ENCODE measurements at regions not wholly inside any gene's neighbourhood (a gene's known extent, or its start where the extent isn't known, plus 50 kb on each side); places are given as distances from the start of the nearest gene placed in this dataset.

DNA sequence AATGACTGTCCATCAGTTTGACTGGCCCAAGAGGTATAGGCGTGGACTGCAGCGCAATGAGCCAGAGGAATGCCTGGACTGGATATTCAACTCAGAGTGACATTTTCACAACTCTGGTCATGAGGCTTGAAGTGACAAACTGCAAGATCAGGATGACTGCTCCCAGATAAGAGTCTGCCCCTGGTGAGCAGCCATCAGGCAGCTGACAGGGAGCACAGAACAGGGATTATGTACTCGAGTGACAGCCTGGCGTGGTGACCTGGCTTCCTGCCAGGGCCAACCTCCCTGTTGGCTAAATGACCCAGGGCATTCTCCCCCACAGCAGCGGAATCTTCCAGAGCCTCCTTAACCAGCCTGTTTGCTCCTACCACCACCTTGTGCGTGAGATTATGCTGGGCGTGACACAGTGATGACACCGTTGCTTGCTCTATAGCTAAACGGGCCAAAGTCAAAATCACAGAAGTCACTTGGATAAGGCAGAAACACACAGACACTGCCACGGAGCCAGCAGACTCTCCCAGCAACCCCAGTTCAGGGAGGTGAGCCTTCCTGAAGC, 209.1 kb upstream of the JARID2 start:
- H3K4me1 Mint-ChIP-seq (ENCODE audit: low read depth), result peaks cover 7% of the 10 kb centered on the region
- no peak overlapping the region for H3K4me3 Mint-ChIP-seq (ENCODE audit: low read depth)
- H3K9me3 Mint-ChIP-seq (ENCODE audit: low read depth), result no peaks in the 10 kb centered on the region
- no peak for TF ChIP-seq CTCF (IDR thresholded peaks at IDR 0.05; ENCODE audit: unreplicated experiment)
- peak overlapping the region; percentile 71 for H3K27ac Mint-ChIP-seq
- DNase-seq (ENCODE audit: low spot score, unreplicated experiment), result no peak
- H3K27me3 Mint-ChIP-seq, result no peaks in the 10 kb centered on the region
- H3K36me3 Mint-ChIP-seq (ENCODE audit: insufficient read depth), result no peaks in the 10 kb centered on the region

DNA sequence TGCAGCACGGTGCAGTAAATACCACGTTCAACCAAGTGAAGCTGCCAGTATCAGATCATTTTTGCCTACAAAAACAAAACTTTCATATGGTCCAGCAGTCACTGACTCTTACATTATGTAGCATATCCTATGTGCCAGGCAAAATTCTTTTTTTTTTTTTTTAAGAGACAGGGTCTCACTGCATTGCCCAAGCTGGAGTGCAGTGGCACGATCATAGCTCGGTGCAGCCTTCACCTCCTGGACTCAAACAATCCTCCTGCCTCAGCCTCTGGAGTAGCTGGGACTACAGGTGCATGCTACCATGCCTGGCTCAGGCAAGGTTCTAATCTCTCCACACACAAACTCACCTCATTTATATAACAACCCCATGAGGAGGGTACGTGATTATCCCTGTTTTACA, 208.6 kb upstream of the JARID2 start:
- Mint-ChIP-seq H3K27me3 (no peaks in the 10 kb centered on the region), H3K36me3 (ENCODE audit: insufficient read depth) (no peaks in the 10 kb centered on the region), H3K4me1 (ENCODE audit: low read depth) (peaks cover 7% of the 10 kb centered on the region), H3K9me3 (ENCODE audit: low read depth) (no peaks in the 10 kb centered on the region), H3K4me3 (ENCODE audit: low read depth) (no peak overlapping the region), H3K27ac (peak overlapping the region; percentile 5)
- no peak for DNase-seq (ENCODE audit: low spot score, unreplicated experiment)
- TF ChIP-seq CTCF (IDR thresholded peaks at IDR 0.05; ENCODE audit: unreplicated experiment), result no peak

GRCh38 chr6:15038013-15038791, 207.7 kb upstream of the JARID2 start:
- DNase-seq (ENCODE audit: low spot score, unreplicated experiment), result no peak
- Mint-ChIP-seq H3K27me3 (no peaks in the 10 kb centered on the region), H3K4me3 (ENCODE audit: low read depth) (no peak overlapping the region), H3K27ac (no peak overlapping the region), H3K9me3 (ENCODE audit: low read depth) (no peaks in the 10 kb centered on the region), H3K36me3 (ENCODE audit: insufficient read depth) (no peaks in the 10 kb centered on the region), H3K4me1 (ENCODE audit: low read depth) (peaks cover 12% of the 10 kb centered on the region)
- TF ChIP-seq CTCF (IDR thresholded peaks at IDR 0.05; ENCODE audit: unreplicated experiment), result no peak

DNA sequence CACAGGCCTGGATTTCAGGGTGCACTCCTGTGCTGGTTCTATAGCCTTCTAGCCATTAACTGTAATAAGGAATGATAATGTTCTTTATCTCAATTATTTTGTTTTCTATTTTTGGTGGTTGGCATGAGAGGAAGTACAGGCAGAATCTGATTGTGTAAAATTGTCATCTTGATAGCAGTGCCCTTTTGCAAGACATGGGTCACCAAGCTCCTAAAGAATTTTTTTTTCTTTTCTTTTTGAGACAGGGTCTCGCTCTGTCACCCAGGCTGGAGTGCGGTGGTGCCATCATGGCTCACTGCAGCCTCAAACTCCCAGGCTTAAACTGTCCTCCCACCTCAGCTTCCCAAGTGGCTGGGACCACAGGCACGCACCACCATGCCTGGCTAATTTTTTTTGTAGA, 206.7 kb upstream of the JARID2 start:
- H3K27me3 Mint-ChIP-seq, result no peaks in the 10 kb centered on the region
- no peak for TF ChIP-seq CTCF (IDR thresholded peaks at IDR 0.05; ENCODE audit: unreplicated experiment)
- H3K4me3 Mint-ChIP-seq (ENCODE audit: low read depth), result no peak overlapping the region
- no peak overlapping the region for H3K27ac Mint-ChIP-seq
- no peaks in the 10 kb centered on the region for H3K36me3 Mint-ChIP-seq (ENCODE audit: insufficient read depth)
- peaks cover 11% of the 10 kb centered on the region for H3K4me1 Mint-ChIP-seq (ENCODE audit: low read depth)
- DNase-seq (ENCODE audit: low spot score, unreplicated experiment), result no peak
- no peaks in the 10 kb centered on the region for H3K9me3 Mint-ChIP-seq (ENCODE audit: low read depth)

DNA sequence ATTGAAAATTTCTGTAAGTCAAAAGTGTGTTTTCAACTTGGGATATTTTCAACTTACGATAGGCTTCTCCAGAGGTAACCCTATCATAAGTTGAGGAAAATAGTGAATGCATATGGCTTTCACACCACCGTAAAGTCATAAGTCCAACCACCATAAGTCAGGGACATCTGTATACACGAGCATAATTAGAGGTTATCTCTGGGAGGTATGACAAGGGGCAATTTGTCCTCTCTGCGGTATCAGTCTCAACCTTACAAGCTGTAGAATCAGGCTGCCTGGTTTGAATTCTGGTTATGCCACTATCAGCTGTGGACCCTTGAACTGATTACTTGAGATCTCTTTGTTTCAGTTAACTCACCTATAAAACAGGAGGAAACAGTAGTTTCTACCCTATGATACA, 202.9 kb upstream of the JARID2 start:
- H3K4me1 Mint-ChIP-seq (ENCODE audit: low read depth), result peaks cover 16% of the 10 kb centered on the region
- no peaks in the 10 kb centered on the region for H3K36me3 Mint-ChIP-seq (ENCODE audit: insufficient read depth)
- no peaks in the 10 kb centered on the region for H3K9me3 Mint-ChIP-seq (ENCODE audit: low read depth)
- DNase-seq (ENCODE audit: low spot score, unreplicated experiment), result no peak
- no peak overlapping the region for H3K27ac Mint-ChIP-seq
- H3K4me3 Mint-ChIP-seq (ENCODE audit: low read depth), result no peak overlapping the region
- H3K27me3 Mint-ChIP-seq, result no peaks in the 10 kb centered on the region
- no peak for TF ChIP-seq CTCF (IDR thresholded peaks at IDR 0.05; ENCODE audit: unreplicated experiment)

All from progenitor cell of endocrine pancreas (in vitro differentiated cells).